WI38 (cell line): ENCODE measurements at regions not wholly inside any gene's neighbourhood (a gene's known extent, or its start where the extent isn't known, plus 50 kb on each side); places are given as distances from the start of the nearest gene placed in this dataset.

Experiments used
- H3K4me3 ChIP-seq: 2 replicates; pipeline ENCODE4 v1.5.1; 2011; ENCODE audit warnings: low read depth, mild to moderate bottlenecking, control low read depth, low read length
- TF ChIP-seq, protein P1 (sequence below): IDR thresholded peaks from 2 replicates; pipeline ENCODE4 v1.5.1; 2012; ENCODE audit warnings: low read depth, mild to moderate bottlenecking, control low read depth, low read length

DNA sequence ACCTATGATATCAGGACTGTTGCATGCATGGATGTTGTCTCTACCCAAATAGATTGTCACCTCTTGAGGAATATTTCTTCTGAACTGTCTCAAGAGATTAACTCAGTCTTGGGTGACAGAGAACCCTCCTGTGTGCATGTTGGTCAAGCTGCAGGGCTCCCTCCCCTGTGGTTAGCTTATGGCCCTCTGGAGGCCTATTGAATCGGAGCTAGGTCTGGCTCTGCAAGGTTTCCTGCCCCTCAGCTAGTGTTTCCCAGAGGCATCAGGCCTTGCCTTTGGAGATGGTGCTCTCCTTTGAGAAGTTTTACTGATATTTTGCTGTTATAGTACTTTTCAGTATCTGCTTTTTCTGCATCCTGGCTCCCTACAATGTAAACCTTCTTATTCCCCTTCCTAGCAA lies 769.2 kb upstream of the FAM98A start:
- TF ChIP-seq, protein P1, sequence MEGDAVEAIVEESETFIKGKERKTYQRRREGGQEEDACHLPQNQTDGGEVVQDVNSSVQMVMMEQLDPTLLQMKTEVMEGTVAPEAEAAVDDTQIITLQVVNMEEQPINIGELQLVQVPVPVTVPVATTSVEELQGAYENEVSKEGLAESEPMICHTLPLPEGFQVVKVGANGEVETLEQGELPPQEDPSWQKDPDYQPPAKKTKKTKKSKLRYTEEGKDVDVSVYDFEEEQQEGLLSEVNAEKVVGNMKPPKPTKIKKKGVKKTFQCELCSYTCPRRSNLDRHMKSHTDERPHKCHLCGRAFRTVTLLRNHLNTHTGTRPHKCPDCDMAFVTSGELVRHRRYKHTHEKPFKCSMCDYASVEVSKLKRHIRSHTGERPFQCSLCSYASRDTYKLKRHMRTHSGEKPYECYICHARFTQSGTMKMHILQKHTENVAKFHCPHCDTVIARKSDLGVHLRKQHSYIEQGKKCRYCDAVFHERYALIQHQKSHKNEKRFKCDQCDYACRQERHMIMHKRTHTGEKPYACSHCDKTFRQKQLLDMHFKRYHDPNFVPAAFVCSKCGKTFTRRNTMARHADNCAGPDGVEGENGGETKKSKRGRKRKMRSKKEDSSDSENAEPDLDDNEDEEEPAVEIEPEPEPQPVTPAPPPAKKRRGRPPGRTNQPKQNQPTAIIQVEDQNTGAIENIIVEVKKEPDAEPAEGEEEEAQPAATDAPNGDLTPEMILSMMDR: no peak
- no peak overlapping the region for H3K4me3 ChIP-seq

DNA sequence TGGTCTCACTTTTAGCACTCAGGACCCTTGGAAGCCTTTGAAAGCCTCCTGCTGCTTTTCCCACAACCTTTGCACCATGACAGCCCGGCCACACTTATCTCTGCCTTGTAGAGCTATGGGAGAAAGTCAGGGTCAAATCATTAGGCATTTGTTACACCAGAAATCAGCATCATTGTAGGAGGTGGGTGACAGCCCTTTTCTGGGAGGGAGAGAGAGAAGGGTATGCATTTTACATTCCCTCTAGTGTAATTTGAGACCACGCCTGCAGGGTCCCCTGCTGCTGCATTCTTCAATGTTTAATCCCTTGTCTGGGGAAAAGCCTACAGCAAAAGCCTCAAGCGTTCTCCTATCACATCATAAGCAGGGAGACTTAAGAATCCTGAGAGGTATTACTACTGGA lies 766.8 kb upstream of the FAM98A start:
- TF ChIP-seq, protein P1: no peak
- H3K4me3 ChIP-seq: no peak overlapping the region

DNA sequence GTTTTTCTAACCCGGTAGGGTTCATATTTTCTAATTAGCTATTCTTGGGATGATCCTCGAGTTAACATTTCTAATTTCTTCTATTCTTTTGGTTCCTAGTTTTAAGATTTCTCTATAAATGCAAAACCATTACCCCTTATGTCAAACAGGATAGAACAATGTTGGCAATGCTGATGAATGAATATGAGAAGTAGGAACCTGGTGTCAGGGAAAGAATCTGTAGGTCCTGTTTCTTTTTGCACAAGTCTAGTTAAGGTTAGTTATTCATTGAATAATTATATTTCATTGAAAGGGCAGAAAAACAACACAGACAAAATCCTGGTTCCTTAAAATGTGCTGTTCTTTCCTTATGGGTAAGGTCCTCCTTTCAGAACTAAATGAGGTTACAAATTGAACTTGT lies 766.4 kb upstream of the FAM98A start:
- H3K4me3 ChIP-seq: no peak overlapping the region
- TF ChIP-seq, protein P1: no peak

DNA sequence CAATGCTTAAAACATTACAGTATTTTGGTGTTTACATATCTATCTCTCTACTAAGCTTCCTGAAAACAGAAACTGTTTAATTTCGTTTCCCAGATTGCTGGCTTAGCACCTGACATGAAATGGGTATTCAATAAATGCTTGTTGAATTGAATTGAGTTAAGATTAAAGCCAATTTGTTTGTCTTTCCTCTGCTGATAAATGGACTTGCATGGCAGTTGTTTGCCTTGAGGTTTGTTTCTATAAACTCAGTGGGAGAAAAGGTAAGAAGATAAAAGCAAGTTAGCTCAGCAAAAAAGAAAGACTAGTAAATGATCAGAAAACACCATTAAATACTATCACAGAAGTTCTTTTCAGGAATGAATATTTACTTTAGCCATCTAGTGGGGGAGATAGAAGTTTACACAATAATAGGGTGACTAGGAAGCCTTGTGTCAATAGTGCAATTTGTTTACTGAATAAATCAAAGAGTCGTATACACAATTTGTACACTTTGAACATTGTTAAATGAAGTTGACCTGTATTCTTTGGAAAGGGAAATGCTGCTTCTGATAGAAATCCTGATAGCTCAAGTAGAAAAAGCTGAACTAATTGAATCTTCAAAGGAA lies 754.5 kb upstream of the FAM98A start:
- no peak overlapping the region for H3K4me3 ChIP-seq
- TF ChIP-seq, protein P1: no peak

GRCh38 chr2:34349527-34349926 lies 750.4 kb upstream of the FAM98A start:
- TF ChIP-seq, protein P1: no peak
- no peak overlapping the region for H3K4me3 ChIP-seq

DNA sequence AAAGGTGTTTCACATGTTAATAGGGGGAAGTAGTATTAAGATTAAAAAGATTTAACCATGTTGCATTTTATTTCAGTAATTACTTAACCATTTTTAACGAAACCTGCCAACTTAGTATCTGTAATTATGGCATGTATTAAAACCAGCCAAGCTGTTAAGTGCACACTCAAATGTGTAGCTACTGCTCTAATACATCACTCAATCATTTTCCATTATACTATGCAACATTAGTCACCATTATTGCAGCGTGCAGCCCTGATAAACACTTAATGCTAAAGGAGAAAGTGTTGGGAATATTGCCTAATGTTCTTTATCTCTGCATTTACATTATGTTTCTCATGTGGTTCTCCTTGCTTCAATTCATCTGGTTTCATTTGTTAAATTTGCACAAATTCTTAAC lies 745.9 kb upstream of the FAM98A start:
- no peak overlapping the region for H3K4me3 ChIP-seq
- TF ChIP-seq, protein P1: no peak

DNA sequence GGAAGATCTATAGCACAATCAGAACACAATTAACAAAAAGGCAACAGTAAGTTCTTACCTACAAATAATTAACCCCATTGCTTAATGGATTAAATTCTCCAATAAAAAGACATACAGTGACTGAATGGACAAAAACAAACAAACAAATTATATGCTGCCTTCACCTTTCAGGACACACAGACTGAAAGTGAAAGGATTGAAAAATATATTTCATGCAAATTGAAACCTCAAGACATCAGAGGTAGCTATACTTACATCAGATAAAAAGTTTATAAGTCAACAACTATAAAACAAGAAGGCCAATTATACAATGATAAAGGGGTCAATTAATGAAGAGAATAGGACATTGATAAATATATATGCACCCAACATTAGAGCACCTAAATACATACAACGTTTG lies 741.2 kb upstream of the FAM98A start:
- TF ChIP-seq, protein P1: no peak
- H3K4me3 ChIP-seq: no peak overlapping the region
